ENCODE measurements at regions not wholly inside any gene's neighbourhood (a gene's known extent, or its start where the extent isn't known, plus 50 kb on each side); places are given as distances from the start of the nearest gene placed in this dataset.

DNA sequence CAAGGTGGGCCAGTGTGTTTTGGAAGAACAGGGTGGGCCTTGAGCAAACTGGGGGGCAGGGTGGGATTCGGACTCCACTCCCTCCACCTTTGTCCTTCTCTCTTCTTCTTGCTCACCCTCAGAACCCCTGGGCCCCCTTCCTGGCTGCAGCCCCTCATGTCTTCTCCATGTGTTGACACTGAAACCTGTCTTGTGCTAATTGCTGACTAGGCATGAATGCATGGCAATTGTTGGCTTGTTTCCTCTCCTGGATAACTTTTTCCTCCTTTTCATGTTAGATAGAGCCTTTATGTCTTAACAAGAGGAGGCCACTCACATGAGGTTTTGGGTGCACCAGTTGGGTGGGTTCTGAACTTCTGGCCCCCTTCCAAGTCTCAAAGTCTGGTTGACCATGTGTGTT lies 181.6 kb upstream of the MKI67 start:
- TF ChIP-seq, protein P1, sequence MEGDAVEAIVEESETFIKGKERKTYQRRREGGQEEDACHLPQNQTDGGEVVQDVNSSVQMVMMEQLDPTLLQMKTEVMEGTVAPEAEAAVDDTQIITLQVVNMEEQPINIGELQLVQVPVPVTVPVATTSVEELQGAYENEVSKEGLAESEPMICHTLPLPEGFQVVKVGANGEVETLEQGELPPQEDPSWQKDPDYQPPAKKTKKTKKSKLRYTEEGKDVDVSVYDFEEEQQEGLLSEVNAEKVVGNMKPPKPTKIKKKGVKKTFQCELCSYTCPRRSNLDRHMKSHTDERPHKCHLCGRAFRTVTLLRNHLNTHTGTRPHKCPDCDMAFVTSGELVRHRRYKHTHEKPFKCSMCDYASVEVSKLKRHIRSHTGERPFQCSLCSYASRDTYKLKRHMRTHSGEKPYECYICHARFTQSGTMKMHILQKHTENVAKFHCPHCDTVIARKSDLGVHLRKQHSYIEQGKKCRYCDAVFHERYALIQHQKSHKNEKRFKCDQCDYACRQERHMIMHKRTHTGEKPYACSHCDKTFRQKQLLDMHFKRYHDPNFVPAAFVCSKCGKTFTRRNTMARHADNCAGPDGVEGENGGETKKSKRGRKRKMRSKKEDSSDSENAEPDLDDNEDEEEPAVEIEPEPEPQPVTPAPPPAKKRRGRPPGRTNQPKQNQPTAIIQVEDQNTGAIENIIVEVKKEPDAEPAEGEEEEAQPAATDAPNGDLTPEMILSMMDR (IDR thresholded peaks at IDR 0.05), result no peak
- no peak for TF ChIP-seq POLR2A (IDR thresholded peaks at IDR 0.05)
